HG03354 (cell line): ENCODE measurements at regions not wholly inside any gene's neighbourhood (a gene's known extent, or its start where the extent isn't known, plus 50 kb on each side); places are given as distances from the start of the nearest gene placed in this dataset.

Source experiments
- ATAC-seq: cut with Tn5 transposase; IDR thresholded peaks from one replicate; pipeline ENCODE4 v1.9.1; 2021; ENCODE audit warnings: mild to moderate bottlenecking; ENCODE audit not compliant: unreplicated experiment, poor library complexity, severe bottlenecking

DNA sequence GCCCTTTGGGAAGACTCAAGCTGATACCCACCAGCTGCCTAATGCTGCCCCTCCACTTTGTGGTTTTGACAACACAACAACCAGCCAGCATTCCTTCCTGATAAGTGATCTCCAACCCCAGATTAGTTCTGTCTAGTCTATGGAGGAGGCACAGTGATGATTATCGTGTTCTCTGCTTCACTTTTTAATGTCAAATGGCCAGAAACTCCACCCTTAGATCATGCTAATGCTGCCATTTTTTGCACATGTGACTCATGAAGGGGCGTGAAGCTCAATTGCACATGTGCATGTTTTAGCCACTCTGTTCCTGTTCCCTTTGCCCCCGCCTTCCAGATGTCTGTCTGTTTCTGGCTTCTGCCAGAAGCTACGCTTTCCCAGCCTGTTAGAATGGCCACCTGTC is 199.8 kb downstream of the COG6 start:
- ATAC-seq, result no peak

DNA sequence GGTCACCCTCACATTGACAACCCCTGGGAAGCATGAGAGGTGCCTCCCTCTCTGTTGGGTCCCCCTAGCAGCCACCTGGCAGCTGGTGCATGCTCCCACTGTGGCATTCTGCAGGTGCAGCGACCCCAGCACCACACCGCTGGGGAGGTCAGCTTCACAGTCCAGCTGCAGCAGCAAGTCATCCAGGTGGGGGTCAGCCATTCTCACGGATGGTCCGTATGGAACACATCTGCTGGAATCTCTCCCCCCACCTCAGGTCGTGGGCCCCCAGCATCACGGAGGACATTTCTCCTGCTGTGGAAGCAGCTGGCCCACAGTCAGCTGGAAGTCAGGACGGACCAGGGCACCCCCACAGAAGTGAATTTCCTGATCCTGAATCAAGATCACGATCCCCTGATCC is 201.3 kb downstream of the COG6 start:
- no peak for ATAC-seq

- no peak for ATAC-seq
Measured at GRCh38 chr13:39858794-39859193, 203.3 kb downstream of the COG6 start.

- ATAC-seq, result no peak
Measured at GRCh38 chr13:39859898-39860297, 204.4 kb downstream of the COG6 start.

GRCh38 chr13:39862900-39863299 is 207.4 kb downstream of the COG6 start:
- ATAC-seq, result no peak

GRCh38 chr13:39864221-39864620 is 208.8 kb downstream of the COG6 start:
- ATAC-seq, result no peak

- no peak for ATAC-seq
Measured at GRCh38 chr13:39866722-39867121, 211.3 kb downstream of the COG6 start.

- ATAC-seq, result no peak
Measured at GRCh38 chr13:39867807-39868206, 212.3 kb downstream of the COG6 start.

DNA sequence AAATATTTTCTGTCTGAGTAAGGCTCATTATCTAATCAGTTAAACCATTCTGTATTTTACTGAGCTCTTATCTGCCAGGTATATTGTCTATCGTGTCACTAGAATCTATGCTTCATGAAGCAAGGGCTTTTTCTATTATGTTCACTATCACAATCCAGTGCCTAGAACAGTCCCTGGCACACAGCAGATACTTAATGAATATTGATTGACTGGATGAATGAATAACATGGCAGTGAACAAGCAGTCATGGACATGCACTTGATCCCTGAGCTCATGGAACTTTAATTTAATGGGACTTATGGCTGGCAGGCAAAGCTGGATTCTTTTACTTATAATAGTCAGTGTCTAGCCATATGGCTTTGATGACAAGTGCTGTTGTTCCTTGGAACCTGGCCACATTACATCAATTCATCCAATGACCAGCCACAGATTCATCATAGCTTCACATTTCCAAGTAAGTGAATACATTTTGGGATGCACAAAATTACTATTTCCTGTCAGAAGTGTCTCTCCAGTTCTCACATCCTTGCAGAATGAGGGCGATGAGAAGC is 214.8 kb downstream of the COG6 start:
- no peak for ATAC-seq

DNA sequence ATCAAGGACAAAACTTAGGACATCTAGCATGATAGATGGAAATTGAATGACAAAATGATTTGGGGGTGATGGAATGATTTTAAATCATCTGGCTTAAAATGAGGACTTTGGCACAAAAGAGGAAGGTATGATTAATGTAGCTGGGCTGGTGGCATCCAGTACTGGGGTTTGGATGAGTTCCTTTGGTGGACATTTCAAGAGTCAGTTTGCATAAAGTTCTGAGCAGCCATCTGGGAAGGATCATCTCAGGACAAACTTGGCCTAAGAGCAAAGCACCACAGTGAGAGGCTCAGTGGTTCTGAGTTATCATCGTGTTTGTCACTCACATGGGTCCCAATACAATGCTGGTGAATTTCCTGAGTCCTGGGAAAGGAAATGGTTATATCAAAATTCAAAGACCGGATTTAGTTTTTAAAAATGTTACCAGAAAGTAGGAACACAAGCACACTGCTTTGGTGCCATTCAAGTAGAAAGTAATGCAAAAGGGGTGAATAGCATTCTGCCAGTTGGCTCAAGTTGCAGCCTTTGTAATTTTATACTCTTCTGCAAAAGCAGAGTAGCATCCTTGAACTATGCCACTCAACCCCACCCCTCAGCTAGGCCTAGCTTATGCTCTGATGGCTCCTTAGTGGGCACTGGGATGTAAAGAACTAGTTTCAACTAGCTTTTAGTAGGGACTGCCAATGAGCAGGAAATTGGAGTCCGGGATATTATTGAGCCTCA is 219.0 kb downstream of the COG6 start:
- ATAC-seq, result no peak

- no peak for ATAC-seq
Measured at GRCh38 chr13:39875111-39875987, 219.9 kb downstream of the COG6 start.

GRCh38 chr13:39876258-39876657 is 220.8 kb downstream of the COG6 start:
- ATAC-seq, result no peak

GRCh38 chr13:39877134-39877533 is 221.7 kb downstream of the COG6 start:
- ATAC-seq, result no peak

GRCh38 chr13:39879286-39880035 is 224.0 kb downstream of the COG6 start:
- ATAC-seq, result no peak

DNA sequence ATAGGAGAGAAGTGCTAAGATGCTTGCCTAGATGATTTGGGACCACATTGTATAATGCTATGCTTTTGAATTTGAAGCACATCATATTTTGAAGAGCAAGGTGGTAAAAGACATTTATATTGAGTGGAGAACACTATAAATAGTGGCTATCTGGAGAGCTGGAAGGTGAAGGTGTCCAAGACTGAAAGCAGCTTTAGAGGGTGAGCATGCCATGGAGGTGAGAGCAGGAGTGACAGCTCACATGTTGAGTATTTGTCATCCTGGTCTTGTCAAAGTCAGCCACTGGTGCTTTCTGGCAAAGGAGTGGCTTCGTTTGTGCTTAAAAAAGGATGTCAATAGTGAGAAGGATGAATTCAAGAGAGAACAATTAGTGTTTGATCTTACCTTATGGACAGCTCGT is 225.9 kb downstream of the COG6 start:
- no peak for ATAC-seq

- no peak for ATAC-seq
Measured at GRCh38 chr13:39881887-39882286, 226.4 kb downstream of the COG6 start.

- no peak for ATAC-seq
Measured at GRCh38 chr13:39884166-39884565, 228.7 kb downstream of the COG6 start.

DNA sequence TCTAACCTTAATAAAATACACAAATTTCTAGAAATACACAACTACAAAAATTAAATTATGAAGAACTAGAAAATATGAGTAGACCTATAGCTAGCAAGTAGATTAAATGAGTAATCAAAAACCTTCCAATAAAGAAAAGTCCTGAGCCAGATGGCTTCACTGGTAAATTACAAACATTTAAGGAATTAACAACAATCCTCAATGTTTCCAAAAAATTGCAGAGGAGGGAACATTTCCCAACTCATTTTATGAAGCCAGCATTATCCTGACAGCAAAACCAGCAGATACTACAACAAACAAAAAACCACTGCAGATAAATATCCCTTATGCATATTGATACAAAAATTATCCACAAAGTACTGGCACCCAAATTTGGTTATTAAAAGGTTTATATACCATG is 230.9 kb downstream of the COG6 start:
- no peak for ATAC-seq

DNA sequence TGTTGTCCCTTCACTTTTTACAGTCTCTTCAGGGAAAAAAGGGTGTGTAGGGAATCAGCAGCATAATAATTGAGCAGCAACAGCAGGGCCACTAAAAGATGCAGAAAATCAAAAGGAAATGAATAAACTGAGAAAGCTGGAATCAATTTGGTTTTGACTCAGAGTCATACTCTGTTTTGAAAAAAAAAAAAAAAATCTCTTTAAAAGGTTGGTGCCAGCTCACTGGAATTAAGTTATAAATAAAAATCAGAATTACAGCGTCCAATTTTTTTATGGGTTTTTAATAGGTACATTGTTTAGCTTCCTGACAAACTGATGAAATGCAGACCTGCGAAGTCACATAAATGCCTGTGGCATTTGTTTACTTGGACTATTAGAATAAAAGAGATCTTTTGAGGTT is 231.9 kb downstream of the COG6 start:
- ATAC-seq, result no peak
